Fibroblast of mammary gland (primary cell): ENCODE measurements at regions not wholly inside any gene's neighbourhood (a gene's known extent, or its start where the extent isn't known, plus 50 kb on each side); places are given as distances from the start of the nearest gene placed in this dataset.
A peak's percentile ranks its signal among the peaks of the same experiment; 100 is the strongest.

Experiments
- DNase-seq: peaks from one replicate; pipeline ENCODE4 v3.0.0-alpha.2; 2010; ENCODE audit warnings: low read depth
- H3K4me3 ChIP-seq: 2 replicates; pipeline ENCODE4 v1.5.1; 2011; ENCODE audit warnings: low read depth, mild to moderate bottlenecking, low read length, moderate library complexity; ENCODE audit not compliant: control insufficient read depth
- TF ChIP-seq, protein P1 (sequence below): conservative IDR thresholded peaks from 2 replicates; pipeline ENCODE4 v1.5.1; 2011; ENCODE audit warnings: low read depth, low read length, inconsistent platforms; ENCODE audit not compliant: control insufficient read depth, insufficient read depth

DNA sequence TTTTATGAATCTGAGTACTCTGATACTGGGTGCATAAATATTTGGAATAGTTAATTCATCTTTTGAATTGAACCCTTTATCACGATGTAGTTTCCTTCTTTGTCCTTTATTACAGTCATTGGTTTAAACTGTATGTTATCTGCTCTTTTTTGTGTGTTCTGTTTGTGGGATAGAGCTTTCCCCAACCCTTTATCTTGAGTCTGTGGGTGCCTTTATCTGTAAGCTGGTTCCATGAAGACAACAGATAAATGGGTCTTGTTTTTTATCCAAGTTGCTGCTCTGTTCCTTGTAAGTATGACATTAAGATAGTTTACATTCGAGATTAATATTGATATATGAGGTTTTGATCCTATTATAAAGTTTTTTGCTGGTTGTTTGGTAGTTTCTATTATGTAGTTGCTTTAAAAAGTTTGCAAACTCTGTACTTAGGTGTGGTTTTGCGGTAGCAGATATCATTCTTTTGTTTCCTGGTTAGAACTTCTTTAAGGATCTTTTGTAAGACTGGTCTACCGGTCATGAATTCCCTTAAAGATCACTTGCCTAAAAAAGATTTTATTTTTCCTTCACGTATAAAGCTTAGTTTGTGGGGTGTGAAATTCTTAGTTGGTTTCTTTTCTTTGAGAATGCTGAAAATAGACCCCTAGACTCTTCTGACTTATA lies 1451.3 kb upstream of the SLC39A10 start:
- no peak overlapping the region for H3K4me3 ChIP-seq
- TF ChIP-seq, protein P1, sequence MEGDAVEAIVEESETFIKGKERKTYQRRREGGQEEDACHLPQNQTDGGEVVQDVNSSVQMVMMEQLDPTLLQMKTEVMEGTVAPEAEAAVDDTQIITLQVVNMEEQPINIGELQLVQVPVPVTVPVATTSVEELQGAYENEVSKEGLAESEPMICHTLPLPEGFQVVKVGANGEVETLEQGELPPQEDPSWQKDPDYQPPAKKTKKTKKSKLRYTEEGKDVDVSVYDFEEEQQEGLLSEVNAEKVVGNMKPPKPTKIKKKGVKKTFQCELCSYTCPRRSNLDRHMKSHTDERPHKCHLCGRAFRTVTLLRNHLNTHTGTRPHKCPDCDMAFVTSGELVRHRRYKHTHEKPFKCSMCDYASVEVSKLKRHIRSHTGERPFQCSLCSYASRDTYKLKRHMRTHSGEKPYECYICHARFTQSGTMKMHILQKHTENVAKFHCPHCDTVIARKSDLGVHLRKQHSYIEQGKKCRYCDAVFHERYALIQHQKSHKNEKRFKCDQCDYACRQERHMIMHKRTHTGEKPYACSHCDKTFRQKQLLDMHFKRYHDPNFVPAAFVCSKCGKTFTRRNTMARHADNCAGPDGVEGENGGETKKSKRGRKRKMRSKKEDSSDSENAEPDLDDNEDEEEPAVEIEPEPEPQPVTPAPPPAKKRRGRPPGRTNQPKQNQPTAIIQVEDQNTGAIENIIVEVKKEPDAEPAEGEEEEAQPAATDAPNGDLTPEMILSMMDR = no peak
- DNase-seq = no peak

DNA sequence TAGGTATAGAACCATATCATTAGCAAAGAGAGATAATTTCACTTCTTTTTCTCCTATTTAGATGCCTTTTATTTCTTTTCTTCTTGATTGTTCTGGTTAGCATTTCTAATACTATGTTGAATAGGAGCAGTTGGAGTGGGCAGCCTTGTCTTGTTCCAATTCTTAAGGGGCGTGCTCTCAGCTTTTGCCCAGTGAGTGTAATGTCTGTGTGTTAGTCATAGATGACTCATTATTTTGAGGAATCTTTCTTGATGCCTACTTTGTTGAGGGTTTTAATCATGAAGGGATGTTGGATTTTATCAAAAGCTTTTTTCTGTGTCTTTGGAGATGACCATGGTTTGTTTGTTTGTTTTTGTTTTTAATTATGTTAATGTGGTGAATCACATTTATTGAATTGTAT lies 1453.1 kb upstream of the SLC39A10 start:
- TF ChIP-seq, protein P1 = no peak
- DNase-seq = peak; percentile 63
- H3K4me3 ChIP-seq = no peak overlapping the region

DNA sequence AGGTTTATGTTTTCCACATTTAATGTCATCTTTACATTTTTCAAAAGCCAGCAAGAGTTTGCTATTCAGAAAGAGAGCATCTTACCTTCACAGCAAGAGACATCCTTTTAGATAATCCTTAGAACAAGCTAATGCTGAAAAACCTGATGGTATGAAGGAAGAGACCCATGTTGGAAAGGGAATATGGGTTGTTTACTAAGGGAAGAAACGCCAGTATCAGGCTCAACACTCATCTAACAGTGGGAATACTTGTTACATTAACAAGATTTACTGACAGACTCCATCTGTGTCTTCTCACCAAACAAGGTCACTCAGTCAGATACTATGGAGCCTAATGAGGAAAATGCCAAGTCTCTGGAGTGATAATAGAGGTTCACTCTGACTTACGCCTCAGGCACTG lies 1474.1 kb upstream of the SLC39A10 start:
- TF ChIP-seq, protein P1 = no peak
- H3K4me3 ChIP-seq = no peak overlapping the region
- DNase-seq = no peak

GRCh38 chr2:194176134-194176533 lies 1480.9 kb upstream of the SLC39A10 start:
- TF ChIP-seq, protein P1 = no peak
- H3K4me3 ChIP-seq = no peak overlapping the region
- DNase-seq = no peak

GRCh38 chr2:194166818-194167217 lies 1490.2 kb upstream of the SLC39A10 start:
- H3K4me3 ChIP-seq = no peak overlapping the region
- DNase-seq = peak; percentile 35
- TF ChIP-seq, protein P1 = peak; percentile 67

DNA sequence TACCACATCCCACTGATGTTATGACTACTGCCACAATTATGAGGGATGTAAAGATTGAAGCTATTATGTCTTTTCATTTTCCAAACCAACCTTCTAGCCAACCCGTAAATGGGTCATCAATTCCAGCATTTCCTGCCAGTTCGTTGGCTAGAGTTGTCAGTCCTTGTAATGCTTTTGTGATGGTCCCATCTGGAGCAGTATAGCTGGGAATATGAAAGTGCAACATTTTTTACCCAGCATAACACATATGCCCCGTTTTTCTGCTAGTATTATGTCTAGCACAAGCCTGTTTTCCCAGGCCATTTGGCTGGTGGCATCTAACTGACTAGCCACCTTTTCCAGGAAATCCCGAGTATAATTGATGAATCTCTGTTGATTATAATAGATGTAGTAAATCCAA lies 1501.6 kb upstream of the SLC39A10 start:
- no peak overlapping the region for H3K4me3 ChIP-seq
- TF ChIP-seq, protein P1 = no peak
- no peak for DNase-seq

GRCh38 chr2:194151231-194151630 lies 1505.8 kb upstream of the SLC39A10 start:
- DNase-seq = no peak
- H3K4me3 ChIP-seq = no peak overlapping the region
- TF ChIP-seq, protein P1 = no peak
